ENCODE measurements at regions not wholly inside any gene's neighbourhood (a gene's known extent, or its start where the extent isn't known, plus 50 kb on each side); places are given as distances from the start of the nearest gene placed in this dataset.
A peak's percentile ranks its signal among the peaks of the same experiment; 100 is the strongest.

DNA sequence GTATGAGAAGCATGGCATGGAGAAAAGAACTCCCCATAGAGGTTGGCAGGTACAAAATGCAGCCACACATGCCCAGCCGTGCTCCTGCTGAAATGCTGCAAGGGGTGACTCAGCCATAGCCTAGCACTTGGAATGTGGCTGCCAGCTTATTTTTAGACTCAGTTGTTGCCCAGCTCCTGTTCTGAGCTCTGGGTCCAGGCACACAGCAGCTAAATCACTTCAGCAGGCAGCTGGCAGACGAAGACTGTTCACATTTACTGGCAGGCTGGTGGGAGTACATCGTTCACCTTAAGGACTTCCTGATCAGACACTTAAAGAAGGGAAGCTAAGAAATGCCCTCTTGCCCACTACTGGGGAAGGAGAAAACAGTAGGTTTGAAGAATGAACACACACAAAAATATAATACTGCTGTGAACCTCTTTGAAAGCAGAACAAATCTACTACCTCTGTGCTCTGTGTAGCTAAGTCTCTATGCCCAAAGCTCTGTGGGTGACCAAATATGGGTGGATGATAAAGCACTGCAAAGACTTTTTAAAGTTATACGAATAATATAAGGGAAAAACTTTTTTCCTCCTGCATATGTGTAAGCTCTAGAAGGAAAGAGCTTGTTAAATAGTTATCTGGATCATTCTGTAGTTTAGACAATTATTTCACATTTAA is 146.1 kb downstream of the LNPK start:
- TF ChIP-seq, protein P1, sequence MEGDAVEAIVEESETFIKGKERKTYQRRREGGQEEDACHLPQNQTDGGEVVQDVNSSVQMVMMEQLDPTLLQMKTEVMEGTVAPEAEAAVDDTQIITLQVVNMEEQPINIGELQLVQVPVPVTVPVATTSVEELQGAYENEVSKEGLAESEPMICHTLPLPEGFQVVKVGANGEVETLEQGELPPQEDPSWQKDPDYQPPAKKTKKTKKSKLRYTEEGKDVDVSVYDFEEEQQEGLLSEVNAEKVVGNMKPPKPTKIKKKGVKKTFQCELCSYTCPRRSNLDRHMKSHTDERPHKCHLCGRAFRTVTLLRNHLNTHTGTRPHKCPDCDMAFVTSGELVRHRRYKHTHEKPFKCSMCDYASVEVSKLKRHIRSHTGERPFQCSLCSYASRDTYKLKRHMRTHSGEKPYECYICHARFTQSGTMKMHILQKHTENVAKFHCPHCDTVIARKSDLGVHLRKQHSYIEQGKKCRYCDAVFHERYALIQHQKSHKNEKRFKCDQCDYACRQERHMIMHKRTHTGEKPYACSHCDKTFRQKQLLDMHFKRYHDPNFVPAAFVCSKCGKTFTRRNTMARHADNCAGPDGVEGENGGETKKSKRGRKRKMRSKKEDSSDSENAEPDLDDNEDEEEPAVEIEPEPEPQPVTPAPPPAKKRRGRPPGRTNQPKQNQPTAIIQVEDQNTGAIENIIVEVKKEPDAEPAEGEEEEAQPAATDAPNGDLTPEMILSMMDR (IDR thresholded peaks at IDR 0.05; ENCODE audit: insufficient read depth, low read length, poor library complexity, severe bottlenecking), result no peak
- no peak overlapping the region for H3K4me3 ChIP-seq (ENCODE audit: low read depth, low read length)

DNA sequence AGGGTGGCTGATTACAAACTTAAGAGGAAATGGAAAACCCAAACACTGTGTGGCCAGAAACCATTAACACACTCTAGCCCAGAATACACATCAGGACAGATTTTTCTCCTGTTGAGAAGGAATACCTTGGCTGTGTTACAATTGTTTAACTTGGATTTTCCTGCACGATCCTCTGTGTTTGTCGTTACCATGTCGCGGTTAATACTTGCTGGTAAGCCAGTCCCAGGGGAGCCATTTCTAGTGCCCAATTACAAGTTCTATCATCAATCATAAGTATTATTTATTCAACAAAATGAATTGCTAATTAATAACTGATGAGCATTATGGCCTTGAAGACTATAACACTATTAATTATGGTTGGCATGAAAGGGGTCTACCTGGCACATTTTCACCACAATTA is 146.8 kb downstream of the LNPK start:
- H3K27me3 ChIP-seq (ENCODE audit: control insufficient read depth, insufficient read depth, low read length), result no peaks in the 10 kb centered on the region
- no peak for DNase-seq (ENCODE audit: low read depth)
- no peaks in the 10 kb centered on the region for H3K36me3 ChIP-seq (ENCODE audit: control insufficient read depth, insufficient read depth, low read length)
- H3K4me3 ChIP-seq (ENCODE audit: low read depth, low read length), result no peak overlapping the region
- TF ChIP-seq, protein P1 (IDR thresholded peaks at IDR 0.05; ENCODE audit: insufficient read depth, low read length, poor library complexity, severe bottlenecking), result no peak

More for the DNA sequence above, 146.1 kb downstream of the LNPK start:
- DNase-seq (ENCODE audit: low read depth), result peak; percentile 26
- no peaks in the 10 kb centered on the region for H3K36me3 ChIP-seq (ENCODE audit: control insufficient read depth, insufficient read depth, low read length)
- no peaks in the 10 kb centered on the region for H3K27me3 ChIP-seq (ENCODE audit: control insufficient read depth, insufficient read depth, low read length)

DNA sequence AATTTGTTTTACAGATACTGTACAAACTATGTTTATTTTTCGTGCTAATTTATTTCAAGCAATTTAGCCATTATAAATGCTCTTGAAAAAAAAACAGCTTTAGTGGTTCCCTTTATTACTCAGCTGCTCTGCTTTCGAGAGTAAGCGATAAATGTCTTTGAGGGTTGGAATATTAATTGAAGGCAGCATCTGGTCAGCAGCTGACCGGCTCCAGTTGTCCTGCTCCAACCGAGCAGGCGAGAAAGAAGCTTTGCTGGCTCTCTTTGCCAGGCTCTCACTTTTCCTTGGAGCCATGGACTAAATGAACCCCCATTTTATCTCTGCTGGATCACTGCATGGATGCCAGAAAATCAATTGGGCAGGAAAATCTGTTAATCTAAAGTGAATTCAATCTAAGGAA is 147.4 kb downstream of the LNPK start:
- no peak for DNase-seq (ENCODE audit: low read depth)
- TF ChIP-seq, protein P1 (IDR thresholded peaks at IDR 0.05; ENCODE audit: insufficient read depth, low read length, poor library complexity, severe bottlenecking), result no peak
- H3K27me3 ChIP-seq (ENCODE audit: control insufficient read depth, insufficient read depth, low read length), result no peaks in the 10 kb centered on the region
- no peaks in the 10 kb centered on the region for H3K36me3 ChIP-seq (ENCODE audit: control insufficient read depth, insufficient read depth, low read length)
- no peak overlapping the region for H3K4me3 ChIP-seq (ENCODE audit: low read depth, low read length)

DNA sequence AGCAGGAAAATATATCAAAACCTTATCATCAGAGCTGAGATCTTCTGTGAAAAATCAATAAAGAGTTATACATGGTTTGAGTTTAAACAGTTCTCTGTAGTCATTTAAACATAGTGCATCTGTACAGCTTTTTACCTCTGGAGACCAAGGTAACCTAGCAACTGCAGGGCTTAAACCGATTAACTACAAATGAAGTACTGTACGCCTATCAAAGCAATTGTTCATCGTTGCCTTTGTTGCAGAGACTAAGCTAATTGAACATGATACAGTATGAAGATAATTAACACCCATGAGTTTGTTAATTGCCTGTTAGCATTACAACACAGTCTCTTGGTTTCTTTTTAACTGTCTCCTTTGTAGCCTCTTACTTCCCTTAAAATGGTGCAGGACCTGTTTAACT is 147.9 kb downstream of the LNPK start:
- TF ChIP-seq, protein P1 (IDR thresholded peaks at IDR 0.05; ENCODE audit: insufficient read depth, low read length, poor library complexity, severe bottlenecking), result no peak
- DNase-seq (ENCODE audit: low read depth), result no peak

DNA sequence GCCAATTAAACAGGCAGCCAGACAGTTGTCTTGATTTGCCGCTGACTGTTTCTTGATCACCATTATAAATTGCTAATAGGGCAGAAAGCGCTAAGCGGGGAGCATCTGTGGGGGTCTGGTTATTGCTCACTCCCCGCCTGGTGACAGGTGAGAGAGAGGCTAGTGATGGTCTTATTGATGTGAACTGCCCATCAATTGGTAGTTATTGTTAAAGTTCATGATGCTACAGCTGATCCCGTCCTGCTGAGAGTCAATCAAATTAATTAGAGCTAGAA is 148.5 kb downstream of the LNPK start:
- Histone ChIP-seq H3K27me3 (ENCODE audit: control insufficient read depth, insufficient read depth, low read length) (no peaks in the 10 kb centered on the region), H3K36me3 (ENCODE audit: control insufficient read depth, insufficient read depth, low read length) (no peaks in the 10 kb centered on the region), H3K4me3 (ENCODE audit: low read depth, low read length) (no peak overlapping the region)
- no peak for DNase-seq (ENCODE audit: low read depth)
- TF ChIP-seq, protein P1 (IDR thresholded peaks at IDR 0.05; ENCODE audit: insufficient read depth, low read length, poor library complexity, severe bottlenecking), result no peak

More for the DNA sequence above, 147.9 kb downstream of the LNPK start:
- H3K36me3 ChIP-seq (ENCODE audit: control insufficient read depth, insufficient read depth, low read length), result no peaks in the 10 kb centered on the region
- no peak overlapping the region for H3K4me3 ChIP-seq (ENCODE audit: low read depth, low read length)
- H3K27me3 ChIP-seq (ENCODE audit: control insufficient read depth, insufficient read depth, low read length), result no peaks in the 10 kb centered on the region
